H9 (cell line): ENCODE measurements at regions not wholly inside any gene's neighbourhood (a gene's known extent, or its start where the extent isn't known, plus 50 kb on each side); places are given as distances from the start of the nearest gene placed in this dataset.

Experiments
- DNase-seq: peaks from one replicate; pipeline ENCODE4 v3.0.0-alpha.2; 2017
- H2AFZ ChIP-seq: one replicate; pipeline ENCODE4 v1.6.1; 2013; ENCODE audit warnings: mild to moderate bottlenecking, low read length, control low read depth, moderate library complexity
- H2AK5ac ChIP-seq: 2 replicates; pipeline ENCODE4 v1.6.1; 2013; ENCODE audit warnings: low read length, control low read depth, mixed read lengths; ENCODE audit not compliant: insufficient read length
- H2BK120ac ChIP-seq: one replicate; pipeline ENCODE4 v1.6.1; 2013; ENCODE audit warnings: low read depth, mild to moderate bottlenecking, low read length, control low read depth, inconsistent platforms; ENCODE audit not compliant: poor library complexity, severe bottlenecking
- H2BK12ac ChIP-seq: 2 replicates; pipeline ENCODE4 v1.6.1; 2013; ENCODE audit warnings: low read length, control low read depth, mixed read lengths, low read depth; ENCODE audit not compliant: insufficient read length
- H2BK15ac ChIP-seq: 2 replicates; pipeline ENCODE4 v1.6.1; 2013; ENCODE audit warnings: low read depth, low read length, control low read depth
- H2BK20ac ChIP-seq: one replicate; pipeline ENCODE4 v1.6.1; 2013; ENCODE audit warnings: low read depth, mild to moderate bottlenecking, low read length, control low read depth, inconsistent platforms; ENCODE audit not compliant: poor library complexity, severe bottlenecking
- H2BK5ac ChIP-seq: 2 replicates; pipeline ENCODE4 v1.6.1; 2013; ENCODE audit warnings: low read length, control low read depth, mixed read lengths; ENCODE audit not compliant: insufficient read length
- H3K14ac ChIP-seq: 2 replicates; pipeline ENCODE4 v1.6.1; 2013; ENCODE audit warnings: low read length, control low read depth; ENCODE audit not compliant: insufficient read depth
- H3K18ac ChIP-seq: 2 replicates; pipeline ENCODE4 v1.6.1; 2013; ENCODE audit warnings: low read depth, mild to moderate bottlenecking, mixed read lengths, low read length, control low read depth; ENCODE audit not compliant: insufficient read length
- H3K23ac ChIP-seq: 2 replicates; pipeline ENCODE4 v1.6.1; 2013; ENCODE audit warnings: low read length, control low read depth, mixed read lengths, low read depth; ENCODE audit not compliant: insufficient read length
- H3K23me2 ChIP-seq: 2 replicates; pipeline ENCODE4 v1.6.1; 2013; ENCODE audit warnings: low read depth, mild to moderate bottlenecking, mixed read lengths, low read length, control low read depth; ENCODE audit not compliant: insufficient read length, poor library complexity, severe bottlenecking
- H3K27ac ChIP-seq: 2 replicates; pipeline ENCODE4 v1.5.1; 2013; ENCODE audit warnings: low read length, control low read depth, mixed read lengths, low read depth; ENCODE audit not compliant: insufficient read length
- H3K27me3 ChIP-seq: 2 replicates; pipeline ENCODE4 v1.6.1; 2013; ENCODE audit warnings: low read length, control low read depth, inconsistent platforms; ENCODE audit not compliant: insufficient read depth
- H3K4ac ChIP-seq: 2 replicates; pipeline ENCODE4 v1.6.1; 2013; ENCODE audit warnings: low read depth, mild to moderate bottlenecking, control low read depth, inconsistent platforms, low read length, moderate library complexity
- H3K4me1 ChIP-seq: 2 replicates; pipeline ENCODE4 v1.6.1; 2013; ENCODE audit warnings: low read length, control low read depth, inconsistent platforms; ENCODE audit not compliant: insufficient read depth
- H3K4me2 ChIP-seq: 2 replicates; pipeline ENCODE4 v1.6.1; 2013; ENCODE audit warnings: low read length, control low read depth, mixed read lengths; ENCODE audit not compliant: insufficient read length, insufficient read depth
- H3K56ac ChIP-seq: 2 replicates; pipeline ENCODE4 v1.6.1; 2013; ENCODE audit warnings: low read depth, mild to moderate bottlenecking, mixed read lengths, low read length, control low read depth; ENCODE audit not compliant: insufficient read length
- H3K79me1 ChIP-seq: 2 replicates; pipeline ENCODE4 v1.6.1; 2013; ENCODE audit warnings: low read depth, mild to moderate bottlenecking, moderate library complexity, low read length, control low read depth, inconsistent platforms; ENCODE audit not compliant: insufficient read depth, poor library complexity, severe bottlenecking
- H3K79me2 ChIP-seq: 2 replicates; pipeline ENCODE4 v1.6.1; 2013; ENCODE audit warnings: low read length, control low read depth, inconsistent platforms; ENCODE audit not compliant: insufficient read depth
- H3K9ac ChIP-seq: 2 replicates; pipeline ENCODE4 v1.6.1; 2013; ENCODE audit warnings: low read length, control low read depth, mixed read lengths; ENCODE audit not compliant: insufficient read length; ENCODE audit errors: extremely low read depth
- H3K9me3 ChIP-seq: one replicate; pipeline ENCODE4 v1.6.1; 2013; ENCODE audit warnings: low read depth, low read length, inconsistent platforms; ENCODE audit not compliant: control insufficient read depth
- H3T11ph ChIP-seq: one replicate; pipeline ENCODE4 v1.6.1; 2013; ENCODE audit warnings: mild to moderate bottlenecking, low read length, control low read depth, inconsistent platforms
- H4K20me1 ChIP-seq: one replicate; pipeline ENCODE4 v1.6.1; 2013; ENCODE audit not compliant: control insufficient read depth, insufficient read length, insufficient read depth
- H4K5ac ChIP-seq: 2 replicates; pipeline ENCODE4 v1.6.1; 2013; ENCODE audit warnings: low read depth, mild to moderate bottlenecking, mixed read lengths, low read length, control low read depth; ENCODE audit not compliant: insufficient read length
- H4K8ac ChIP-seq: replicated peaks from 2 replicates; pipeline ENCODE4 v1.6.1; 2013; ENCODE audit warnings: low read length, control low read depth, mixed read lengths, low read depth; ENCODE audit not compliant: insufficient read length
- H4K91ac ChIP-seq: 2 replicates; pipeline ENCODE4 v1.6.1; 2013; ENCODE audit warnings: low read depth, mild to moderate bottlenecking, moderate library complexity, mixed read lengths, low read length, control low read depth; ENCODE audit not compliant: insufficient read length
- H3K27ac Mint-ChIP-seq, 3 experiments: 2 replicates in 2 of 3; 3 replicates in 1 of 3; pipeline ENCODE4 v1.8.0; 2020 to 2021; ENCODE audit warnings: mixed read lengths in 3 of 3, mild to moderate bottlenecking in 1 of 3, moderate library complexity in 1 of 3
- H3K27me3 Mint-ChIP-seq: 2 replicates; pipeline ENCODE4 v1.8.0; 2021; ENCODE audit warnings: low read depth, mild to moderate bottlenecking, moderate library complexity, mixed read lengths
- H3K36me3 Mint-ChIP-seq, 3 experiments: 2 replicates in 2 of 3; 3 replicates in 1 of 3; pipeline ENCODE4 v1.8.0; 2020 to 2021; ENCODE audit warnings: low read depth in 3 of 3, mixed read lengths in 3 of 3; ENCODE audit not compliant: insufficient read depth in 1 of 3
- H3K4me1 Mint-ChIP-seq, 2 experiments: 2 replicates each; pipeline ENCODE4 v1.8.0; 2020; ENCODE audit warnings: mixed read lengths in 2 of 2
- H3K4me3 Mint-ChIP-seq, 2 experiments: 2 replicates in 1 of 2; 3 replicates in 1 of 2; pipeline ENCODE4 v1.8.0; 2020 to 2021; ENCODE audit warnings: mild to moderate bottlenecking in 2 of 2, mixed read lengths in 2 of 2, moderate library complexity in 1 of 2
- H3K9me3 Mint-ChIP-seq, 2 experiments: 2 replicates in 1 of 2; 3 replicates in 1 of 2; pipeline ENCODE4 v1.8.0; 2020; ENCODE audit warnings: mild to moderate bottlenecking in 2 of 2, mixed read lengths in 2 of 2, moderate library complexity in 1 of 2
- WGBS: extraction: QIAGEN DNeasy Blood & Tissue Kit; methylation state at CpG from one replicate; pipeline ENCODE4 v1.1.7; 2013; ENCODE audit warnings: missing lambda C conversion rate, low lambda C conversion rate, mixed read lengths; ENCODE audit not compliant: insufficient read length; ENCODE audit errors: extremely low coverage; 5-methylcytosine and 5-hydroxymethylcytosine counted together
- TF ChIP-seq, protein P1 (sequence below): fragments of 200-600 bp; sonication (generic); conservative IDR thresholded peaks from 3 replicates; pipeline ENCODE4 v1.8.0; 2021; ENCODE audit warnings: antibody characterized with exemption, mild to moderate bottlenecking

DNA sequence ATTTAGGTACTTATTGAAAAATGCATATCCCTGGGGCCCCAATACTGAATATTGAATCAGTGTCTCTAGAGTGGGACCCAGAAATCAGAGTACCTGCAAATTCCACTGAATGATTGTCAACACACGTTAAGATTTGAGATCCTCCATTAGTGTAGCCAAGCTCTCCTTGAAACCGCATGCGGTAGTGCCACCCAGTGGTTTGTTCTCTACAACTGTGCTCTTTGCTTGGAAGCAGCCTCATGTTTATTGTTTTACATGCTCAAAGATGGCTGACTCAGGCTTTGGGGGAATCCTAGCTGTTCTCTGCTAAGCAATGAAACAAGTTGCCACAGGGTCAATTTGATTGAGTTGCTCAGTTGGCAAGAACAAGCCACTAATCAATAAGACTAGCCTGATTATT lies 340.2 kb upstream of the CELF2 start:
- H3K23ac ChIP-seq: no peak overlapping the region
- H2BK12ac ChIP-seq: no peak overlapping the region
- H3K9me3 ChIP-seq: no peaks in the 10 kb centered on the region
- no peak overlapping the region for H2BK120ac ChIP-seq
- no CpG with 5 or more reads among the region's 3 CpGs for WGBS
- H2BK15ac ChIP-seq: no peak overlapping the region
- H3K27me3 ChIP-seq: no peaks in the 10 kb centered on the region
- no peaks in the 10 kb centered on the region for H3K4me1 ChIP-seq
- H3K79me1 ChIP-seq: no peaks in the 10 kb centered on the region
- Mint-ChIP-seq H3K9me3 (peaks cover 14 to 22% of the 10 kb centered on the region in 2 experiments), H3K36me3 (peaks cover 10 to 21% (median 11%) of the 10 kb centered on the region in 3 experiments), H3K4me3 (no peak overlapping the region), H3K27me3 (no peaks in the 10 kb centered on the region), H3K27ac (no peak overlapping the region), H3K4me1 (peaks cover 0 to 5% of the 10 kb centered on the region in 2 experiments; a peak in 1 of 4 replicates)
- H4K5ac ChIP-seq: no peak overlapping the region
- no peaks in the 10 kb centered on the region for H3K79me2 ChIP-seq
- H3K14ac ChIP-seq: no peak overlapping the region
- peak; percentile 77 for DNase-seq
- no peak overlapping the region for H3T11ph ChIP-seq
- H2AK5ac ChIP-seq: no peak overlapping the region
- H3K4ac ChIP-seq: no peak overlapping the region
- H4K91ac ChIP-seq: no peak overlapping the region
- no peak overlapping the region for H2BK20ac ChIP-seq
- H4K20me1 ChIP-seq: no peaks in the 10 kb centered on the region
- no peak overlapping the region for H3K27ac ChIP-seq
- TF ChIP-seq, protein P1, sequence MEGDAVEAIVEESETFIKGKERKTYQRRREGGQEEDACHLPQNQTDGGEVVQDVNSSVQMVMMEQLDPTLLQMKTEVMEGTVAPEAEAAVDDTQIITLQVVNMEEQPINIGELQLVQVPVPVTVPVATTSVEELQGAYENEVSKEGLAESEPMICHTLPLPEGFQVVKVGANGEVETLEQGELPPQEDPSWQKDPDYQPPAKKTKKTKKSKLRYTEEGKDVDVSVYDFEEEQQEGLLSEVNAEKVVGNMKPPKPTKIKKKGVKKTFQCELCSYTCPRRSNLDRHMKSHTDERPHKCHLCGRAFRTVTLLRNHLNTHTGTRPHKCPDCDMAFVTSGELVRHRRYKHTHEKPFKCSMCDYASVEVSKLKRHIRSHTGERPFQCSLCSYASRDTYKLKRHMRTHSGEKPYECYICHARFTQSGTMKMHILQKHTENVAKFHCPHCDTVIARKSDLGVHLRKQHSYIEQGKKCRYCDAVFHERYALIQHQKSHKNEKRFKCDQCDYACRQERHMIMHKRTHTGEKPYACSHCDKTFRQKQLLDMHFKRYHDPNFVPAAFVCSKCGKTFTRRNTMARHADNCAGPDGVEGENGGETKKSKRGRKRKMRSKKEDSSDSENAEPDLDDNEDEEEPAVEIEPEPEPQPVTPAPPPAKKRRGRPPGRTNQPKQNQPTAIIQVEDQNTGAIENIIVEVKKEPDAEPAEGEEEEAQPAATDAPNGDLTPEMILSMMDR: peak; percentile 79
- H2BK5ac ChIP-seq: no peak overlapping the region
- H4K8ac ChIP-seq: no peak overlapping the region
- no peak overlapping the region for H3K9ac ChIP-seq
- H2AFZ ChIP-seq: no peak overlapping the region
- no peak overlapping the region for H3K18ac ChIP-seq
- H3K23me2 ChIP-seq: no peaks in the 10 kb centered on the region
- no peak overlapping the region for H3K4me2 ChIP-seq
- no peak overlapping the region for H3K56ac ChIP-seq
